ENCODE measurements at regions not wholly inside any gene's neighbourhood (a gene's known extent, or its start where the extent isn't known, plus 50 kb on each side); places are given as distances from the start of the nearest gene placed in this dataset.
"Not testable (repeated sequence)": the region's sequence is repeated elsewhere in the genome, so short reads cannot be mapped to it uniquely, and the experiment has no call there.

DNA sequence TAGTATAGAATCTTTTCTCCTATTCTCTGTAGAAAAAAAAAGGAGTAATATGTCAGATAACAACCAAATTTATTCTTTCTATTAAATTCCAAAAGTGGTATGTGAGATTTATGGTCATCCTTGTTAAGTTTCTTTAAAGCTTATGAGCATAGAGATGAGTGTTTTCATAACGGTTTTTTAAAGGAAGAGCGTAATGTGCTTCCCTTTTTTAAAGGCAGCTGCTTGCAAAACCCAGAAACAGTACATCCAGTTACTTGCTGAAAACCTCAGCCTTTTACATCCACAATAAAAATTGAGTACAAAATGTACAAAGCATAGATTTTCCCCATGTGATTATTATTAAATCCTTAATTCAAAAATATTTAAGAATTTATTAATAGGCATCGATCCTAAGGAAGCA is 53.6 kb upstream of the CD163 start:
- no peaks in the 10 kb centered on the region for H3K9me3 ChIP-seq (ENCODE audit: control insufficient read depth in 2 of 2, insufficient read depth in 1 of 2, low read depth in 1 of 2, low read length in 1 of 2)
- WGBS, 3 donors = 65 to 80% (median 72%) methylated on average over 3 of the region's 3 CpGs
- no peaks in the 10 kb centered on the region for H3K4me1 ChIP-seq (ENCODE audit: control insufficient read depth in 3 of 3, insufficient read depth in 2 of 3, low read depth in 1 of 3, low read length in 2 of 3)
- H3K27me3 ChIP-seq (ENCODE audit: control insufficient read depth in 3 of 3, insufficient read depth in 3 of 3, low read length in 3 of 3) = no peaks in the 10 kb centered on the region
- no peak for DNase-seq
- FAIRE-seq = no peak
- no peaks in the 10 kb centered on the region for H3K36me3 ChIP-seq (ENCODE audit: control insufficient read depth in 3 of 3, insufficient read depth in 2 of 3, low read depth in 1 of 3, low read length in 3 of 3)
- no peak overlapping the region for H3K27ac ChIP-seq (ENCODE audit: low read depth in 1 of 3, low read length in 2 of 3)
- no peak overlapping the region for H3K4me3 ChIP-seq (ENCODE audit: low read depth in 1 of 3, low read length in 3 of 3)

DNA sequence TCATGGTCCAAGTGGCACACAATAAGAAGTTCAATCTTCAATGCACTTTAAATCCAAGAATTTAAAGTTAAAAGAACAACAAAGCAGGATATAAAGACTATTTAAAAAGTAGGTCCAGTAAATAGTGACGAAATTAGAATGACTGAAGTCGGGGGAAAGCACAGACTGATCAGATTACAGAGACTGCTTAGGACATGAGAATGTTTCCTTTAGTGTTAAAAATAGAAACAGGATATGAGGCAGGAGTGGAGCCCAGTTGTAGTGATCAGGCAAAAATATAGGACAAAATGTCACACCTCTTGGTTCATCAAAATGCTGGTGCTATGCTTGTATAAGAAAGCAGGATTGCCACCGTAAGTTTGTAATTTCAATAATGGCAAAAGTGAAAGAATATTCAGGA is 52.2 kb upstream of the CD163 start:
- 35 to 67% (median 57%) methylated on average over 3 of the region's 3 CpGs for WGBS, 3 donors
- Histone ChIP-seq H3K4me1 (ENCODE audit: control insufficient read depth in 3 of 3, insufficient read depth in 2 of 3, low read depth in 1 of 3, low read length in 2 of 3) (no peaks in the 10 kb centered on the region), H3K27me3 (ENCODE audit: control insufficient read depth in 3 of 3, insufficient read depth in 3 of 3, low read length in 3 of 3) (no peaks in the 10 kb centered on the region), H3K9me3 (ENCODE audit: control insufficient read depth in 2 of 2, insufficient read depth in 1 of 2, low read depth in 1 of 2, low read length in 1 of 2) (no peaks in the 10 kb centered on the region), H3K27ac (ENCODE audit: low read depth in 1 of 3, low read length in 2 of 3) (no peak overlapping the region), H3K4me3 (ENCODE audit: low read depth in 1 of 3, low read length in 3 of 3) (no peak overlapping the region), H3K36me3 (ENCODE audit: control insufficient read depth in 3 of 3, insufficient read depth in 2 of 3, low read depth in 1 of 3, low read length in 3 of 3) (no peaks in the 10 kb centered on the region)
- FAIRE-seq (no peak), DNase-seq (no peak)

DNA sequence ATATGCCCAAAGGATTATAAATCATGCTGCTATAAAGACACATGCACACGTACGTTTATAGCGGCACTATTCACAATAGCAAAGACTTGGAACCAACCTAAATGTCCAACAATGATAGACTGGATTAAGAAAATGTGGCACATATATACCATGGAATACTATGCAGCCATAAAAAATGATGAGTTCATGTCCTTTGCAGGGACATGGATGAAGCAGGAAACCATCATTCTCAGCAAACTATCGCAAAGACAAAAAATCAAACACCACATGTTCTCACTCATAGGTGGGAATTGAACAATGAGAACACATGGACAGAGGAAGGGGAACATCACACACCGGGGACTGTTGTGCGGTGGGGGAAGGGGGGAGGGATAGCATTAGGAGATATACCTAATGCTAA is 51.3 kb upstream of the CD163 start:
- WGBS, 3 donors = 90 to 96% (median 93%) methylated on average over 6 of the region's 6 CpGs
- H3K4me1 ChIP-seq (ENCODE audit: control insufficient read depth in 3 of 3, insufficient read depth in 2 of 3, low read depth in 1 of 3, low read length in 2 of 3); DNase-seq; H3K9me3 ChIP-seq (ENCODE audit: control insufficient read depth in 2 of 2, insufficient read depth in 1 of 2, low read depth in 1 of 2, low read length in 1 of 2); FAIRE-seq; H3K27ac ChIP-seq (ENCODE audit: low read depth in 1 of 3, low read length in 2 of 3); H3K36me3 ChIP-seq (ENCODE audit: control insufficient read depth in 3 of 3, insufficient read depth in 2 of 3, low read depth in 1 of 3, low read length in 3 of 3); H3K4me3 ChIP-seq (ENCODE audit: low read depth in 1 of 3, low read length in 3 of 3); H3K27me3 ChIP-seq (ENCODE audit: control insufficient read depth in 3 of 3, insufficient read depth in 3 of 3, low read length in 3 of 3): not testable (repeated sequence)
